ENCODE measurements at regions not wholly inside any gene's neighbourhood (a gene's known extent, or its start where the extent isn't known, plus 50 kb on each side); places are given as distances from the start of the nearest gene placed in this dataset.

DNA sequence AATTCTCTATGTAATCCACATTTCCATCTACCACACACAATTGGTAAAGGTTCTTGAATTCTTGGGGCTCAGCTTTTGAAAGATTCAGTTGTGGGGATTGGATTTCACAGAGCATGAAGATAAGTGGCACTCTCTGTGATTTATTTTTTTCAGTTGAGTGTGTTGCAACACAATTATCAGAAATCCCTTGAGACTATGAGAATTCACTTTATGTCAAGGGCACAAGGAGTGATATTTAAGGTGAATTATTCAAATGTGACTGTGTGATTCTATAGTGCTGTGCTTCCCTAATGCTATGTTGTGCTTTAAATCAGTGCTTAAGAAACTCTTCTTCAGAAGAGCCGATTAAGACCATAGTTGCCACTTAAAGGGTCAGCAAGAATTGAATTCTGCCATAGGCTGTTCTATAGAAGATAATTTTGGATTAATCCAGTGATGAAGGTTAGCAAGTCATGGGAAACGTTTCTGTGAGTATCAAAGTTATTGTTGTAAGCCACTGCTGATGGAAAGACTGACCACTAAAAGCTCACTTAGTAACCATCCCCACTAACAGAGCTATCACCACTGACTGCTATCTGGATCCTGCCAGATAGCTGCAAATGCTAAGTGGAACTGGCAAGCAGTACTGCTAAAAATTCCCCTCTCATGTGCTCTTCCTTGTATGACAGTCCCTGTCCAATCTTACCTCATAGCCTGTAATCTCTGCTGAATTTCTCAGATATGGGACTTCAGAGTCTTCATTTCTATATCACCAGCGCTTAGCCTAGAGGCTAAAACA, 134.0 kb upstream of the SEMA3D start:
- Histone ChIP-seq H3K4me3 (replicated peaks; ENCODE audit: insufficient read depth, low read length) (no peak overlapping the region), H3K27ac (replicated peaks) (no peak overlapping the region), H3K27me3 (ENCODE audit: insufficient read depth, poor library complexity, severe bottlenecking) (no peaks in the 10 kb centered on the region)
- TF ChIP-seq POLR2AphosphoS5 (IDR thresholded peaks at IDR 0.05; ENCODE audit: low read depth) (no peak), REST (IDR thresholded peaks at IDR 0.05; ENCODE audit: insufficient replicate concordance, low read depth) (no peak), CTCF (IDR thresholded peaks at IDR 0.05; ENCODE audit: insufficient read depth, low read length) (no peak), GABPA (IDR thresholded peaks at IDR 0.05; ENCODE audit: low read depth) (no peak), SPI1 (IDR thresholded peaks at IDR 0.05; ENCODE audit: borderline replicate concordance, low read depth) (no peak)
- no peak for DNase-seq (ENCODE audit: low read depth in 1 of 2, low spot score in 1 of 2)

DNA sequence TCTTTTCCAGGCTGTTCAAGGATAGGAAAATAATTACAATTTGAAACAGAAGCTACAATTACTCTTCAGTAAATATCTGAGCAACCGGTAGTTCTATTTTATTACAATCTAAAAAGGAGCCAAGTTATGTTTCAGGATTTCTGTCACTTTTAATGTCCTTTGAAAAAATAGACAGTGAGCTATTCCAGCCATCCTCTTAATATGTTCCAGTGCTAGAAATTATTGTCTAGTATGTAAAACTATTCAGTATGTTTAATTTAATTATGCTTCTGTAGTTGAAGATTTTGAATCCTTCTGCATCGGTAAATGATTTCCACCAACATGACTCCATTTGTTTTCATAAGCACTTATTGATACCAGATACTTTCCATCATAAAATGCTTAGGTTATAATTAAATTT, 129.6 kb upstream of the SEMA3D start:
- no peak overlapping the region for H3K4me3 ChIP-seq (replicated peaks; ENCODE audit: insufficient read depth, low read length)
- H3K27ac ChIP-seq (replicated peaks) = no peak overlapping the region
- TF ChIP-seq POLR2AphosphoS5 (IDR thresholded peaks at IDR 0.05; ENCODE audit: low read depth) = no peak
- no peak for TF ChIP-seq CTCF (IDR thresholded peaks at IDR 0.05; ENCODE audit: insufficient read depth, low read length)
- TF ChIP-seq SPI1 (IDR thresholded peaks at IDR 0.05; ENCODE audit: borderline replicate concordance, low read depth) = no peak
- TF ChIP-seq REST (IDR thresholded peaks at IDR 0.05; ENCODE audit: insufficient replicate concordance, low read depth) = no peak
- no peak for TF ChIP-seq GABPA (IDR thresholded peaks at IDR 0.05; ENCODE audit: low read depth)
- no peak for DNase-seq (ENCODE audit: low read depth in 1 of 2, low spot score in 1 of 2)
- H3K27me3 ChIP-seq (ENCODE audit: insufficient read depth, poor library complexity, severe bottlenecking) = no peaks in the 10 kb centered on the region

DNA sequence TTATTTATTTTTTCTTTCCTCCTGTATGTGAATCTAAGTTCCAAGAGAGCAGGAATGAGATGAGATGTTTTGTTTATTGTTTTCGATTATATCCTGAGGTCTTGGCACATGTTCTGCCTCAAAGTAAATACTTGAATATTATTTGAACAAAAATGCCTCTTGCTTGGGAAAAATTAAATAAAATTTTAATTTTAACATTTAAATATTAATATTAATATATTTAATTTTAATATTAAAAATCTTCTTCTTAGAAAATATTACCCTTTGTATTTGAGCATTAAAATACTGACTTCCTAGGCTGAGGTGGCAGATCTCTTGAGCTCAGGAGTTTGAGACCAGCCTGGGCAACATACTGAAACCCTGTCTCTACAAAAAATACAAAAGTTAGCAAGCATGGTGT, 123.4 kb upstream of the SEMA3D start:
- Histone ChIP-seq H3K4me3 (replicated peaks; ENCODE audit: insufficient read depth, low read length) (no peak overlapping the region), H3K27ac (replicated peaks) (no peak overlapping the region), H3K27me3 (ENCODE audit: insufficient read depth, poor library complexity, severe bottlenecking) (no peaks in the 10 kb centered on the region)
- TF ChIP-seq SPI1 (IDR thresholded peaks at IDR 0.05; ENCODE audit: borderline replicate concordance, low read depth) = no peak
- no peak for TF ChIP-seq REST (IDR thresholded peaks at IDR 0.05; ENCODE audit: insufficient replicate concordance, low read depth)
- TF ChIP-seq POLR2AphosphoS5 (IDR thresholded peaks at IDR 0.05; ENCODE audit: low read depth) = no peak
- TF ChIP-seq GABPA (IDR thresholded peaks at IDR 0.05; ENCODE audit: low read depth) = no peak
- no peak for TF ChIP-seq CTCF (IDR thresholded peaks at IDR 0.05; ENCODE audit: insufficient read depth, low read length)
- no peak for DNase-seq (ENCODE audit: low read depth in 1 of 2, low spot score in 1 of 2)

Measured in HL-60 (cell line).